PC-3 (cell line): ENCODE measurements at regions not wholly inside any gene's neighbourhood (a gene's known extent, or its start where the extent isn't known, plus 50 kb on each side); places are given as distances from the start of the nearest gene placed in this dataset.

Experiments used
- ATAC-seq: fragments of 200-7000 bp; cut with Tn5 transposase; 2 replicates; pipeline ENCODE4 v1.9.1; 2020; ENCODE audit warnings: mild to moderate bottlenecking, moderate library complexity
- BruUV-seq: library from RNA; stranded (reverse); fragments of 400-500 nt; replicated peaks from 2 replicates; lab custom pipeline; 2021; lab: Mats Ljungman, UMichigan
- CTCF ChIA-PET: fragments of 300-600 bp; sonication (Branson Sonifier 250); formaldehyde crosslinking; loops from one replicate; lab custom pipeline; 2022; ENCODE audit warnings: antibody characterized with exemption; lab: Charles Lee
- POLR2A ChIA-PET: fragments of 300-600 bp; sonication (Branson Sonifier 250); formaldehyde crosslinking; loops from one replicate; lab custom pipeline; 2022; ENCODE audit warnings: antibody characterized with exemption; ENCODE audit not compliant: unreplicated experiment; lab: Charles Lee
- DNase-seq: peaks from one replicate; pipeline ENCODE4 v3.0.0-alpha.2; 2015
- H2AFZ ChIP-seq: fragments of 300-600 bp; sonication (generic); 2 replicates; pipeline ENCODE4 v1.6.0; 2016; ENCODE audit warnings: antibody characterized with exemption, low read length
- H3F3A ChIP-seq: fragments of 300-600 bp; sonication (generic); one replicate; pipeline ENCODE4 v1.6.0; 2017; ENCODE audit warnings: antibody characterized with exemption, low read length, control low read depth, mild to moderate bottlenecking; ENCODE audit not compliant: unreplicated experiment
- H3K27ac ChIP-seq: fragments of 300-600 bp; sonication (generic); 2 replicates; pipeline ENCODE4 v1.5.1; 2016; ENCODE audit warnings: mild to moderate bottlenecking, low read length
- H3K27me3 ChIP-seq: fragments of 300-600 bp; sonication (generic); 2 replicates; pipeline ENCODE4 v1.6.1; 2016; ENCODE audit warnings: low read length, mixed read lengths
- H3K36me3 ChIP-seq: fragments of 300-600 bp; sonication (generic); 2 replicates; pipeline ENCODE4 v1.6.1; 2016; ENCODE audit warnings: low read depth, mixed run types, low read length, mixed read lengths
- H3K4me1 ChIP-seq: fragments of 300-600 bp; sonication (generic); 2 replicates; pipeline ENCODE4 v1.5.1; 2016; ENCODE audit warnings: low read length; ENCODE audit not compliant: insufficient read depth
- H3K4me2 ChIP-seq: fragments of 300-600 bp; sonication (generic); 2 replicates; pipeline ENCODE4 v1.6.0; 2016; ENCODE audit warnings: low read length
- H3K4me3 ChIP-seq: fragments of 300-600 bp; sonication (generic); 2 replicates; pipeline ENCODE4 v1.5.1; 2016; ENCODE audit warnings: mild to moderate bottlenecking, low read length, mixed read lengths
- H3K79me2 ChIP-seq: fragments of 300-600 bp; sonication (generic); 2 replicates; pipeline ENCODE4 v1.6.1; 2017; ENCODE audit warnings: low read length, mixed read lengths
- H3K9ac ChIP-seq: fragments of 300-600 bp; sonication (generic); 2 replicates; pipeline ENCODE4 v1.6.0; 2016; ENCODE audit warnings: mild to moderate bottlenecking, low read length
- H3K9me2 ChIP-seq: fragments of 300-600 bp; sonication (generic); replicated peaks from 2 replicates; pipeline ENCODE4 v1.6.1; 2016; ENCODE audit warnings: mixed run types, low read length, mixed read lengths
- H3K9me3 ChIP-seq: fragments of 300-600 bp; sonication (generic); 2 replicates; pipeline ENCODE4 v1.6.1; 2016; ENCODE audit warnings: low read length, mixed read lengths
- H4K20me1 ChIP-seq: fragments of 300-600 bp; sonication (generic); 2 replicates; pipeline ENCODE4 v1.6.1; 2016; ENCODE audit warnings: low read length, mixed read lengths
- EZH2 ChIP-seq: fragments of 300-600 bp; sonication (generic); IDR thresholded peaks from one replicate; pipeline ENCODE4 v1.6.1; 2017; ENCODE audit warnings: antibody characterized with exemption, mild to moderate bottlenecking, low read length; ENCODE audit not compliant: unreplicated experiment
- EZH2phosphoT487 ChIP-seq: fragments of 300-600 bp; sonication (generic); IDR thresholded peaks from 2 replicates; pipeline ENCODE4 v1.6.1; 2018; ENCODE audit warnings: mild to moderate bottlenecking, antibody characterized with exemption, low read length, borderline replicate concordance
- intact Hi-C: fragments of 100-400 bp; cut with micrococcal nuclease; formaldehyde crosslinking; loops from 2 replicates; pipeline ENCODE4 v1.9.0; 2023
- TF ChIP-seq, protein P1 (sequence below): fragments of 300-600 bp; sonication (generic); conservative IDR thresholded peaks from 2 replicates; pipeline ENCODE4 v1.5.1; 2017; ENCODE audit warnings: antibody characterized with exemption, low read depth, mild to moderate bottlenecking, low read length

DNA sequence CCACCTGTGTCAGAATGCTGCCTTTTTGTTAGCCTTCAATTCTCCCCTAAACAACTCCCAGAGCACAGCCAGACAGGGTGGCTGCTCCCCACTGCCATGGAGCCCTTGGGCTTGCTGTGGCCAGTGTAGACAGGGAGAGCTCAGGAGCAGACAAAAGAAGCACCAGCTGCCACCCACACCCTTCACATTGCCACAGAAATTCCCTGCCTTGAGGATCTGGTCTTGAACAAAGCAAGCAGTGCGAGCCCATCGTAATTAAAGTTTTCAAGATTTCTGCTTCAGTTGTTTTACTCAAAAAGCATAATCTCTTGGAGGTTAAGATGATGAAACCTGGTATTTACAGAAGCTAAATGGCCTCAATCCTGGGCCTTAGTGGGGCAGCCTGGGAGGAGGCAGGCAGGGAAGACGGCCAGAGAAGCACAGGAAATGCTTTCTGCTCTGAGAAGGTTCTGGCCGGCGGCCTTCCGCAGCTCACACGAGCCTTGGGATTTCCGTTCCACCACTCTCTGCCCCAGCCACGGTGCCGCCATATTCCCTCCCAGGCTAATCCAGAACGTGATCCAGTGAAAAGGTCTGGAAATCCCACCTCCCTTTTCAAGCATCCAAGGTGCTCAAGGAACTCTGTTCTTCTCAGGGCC lies 535.2 kb downstream of the BCL11B start:
- Histone ChIP-seq H3K9me2 (no peaks in the 10 kb centered on the region), H3K79me2 (no peaks in the 10 kb centered on the region), H3K4me3 (no peak overlapping the region), H3K9ac (no peak overlapping the region), H3K36me3 (no peaks in the 10 kb centered on the region), H3F3A (no peaks in the 10 kb centered on the region), H3K27ac (no peak overlapping the region), H4K20me1 (no peaks in the 10 kb centered on the region), H3K27me3 (no peaks in the 10 kb centered on the region; the same call in 1 of the 2 replicates), H3K4me2 (no peak overlapping the region), H3K4me1 (no peaks in the 10 kb centered on the region), H3K9me3 (no peaks in the 10 kb centered on the region), H2AFZ (no peak overlapping the region)
- ChIA-PET CTCF (no interaction called here), POLR2A (no interaction called here)
- intact Hi-C loops, result no loop called here
- ATAC-seq (no peak), DNase-seq (no peak)
- TF ChIP-seq EZH2 (no peak), EZH2phosphoT487 (no peak)
- TF ChIP-seq, protein P1, sequence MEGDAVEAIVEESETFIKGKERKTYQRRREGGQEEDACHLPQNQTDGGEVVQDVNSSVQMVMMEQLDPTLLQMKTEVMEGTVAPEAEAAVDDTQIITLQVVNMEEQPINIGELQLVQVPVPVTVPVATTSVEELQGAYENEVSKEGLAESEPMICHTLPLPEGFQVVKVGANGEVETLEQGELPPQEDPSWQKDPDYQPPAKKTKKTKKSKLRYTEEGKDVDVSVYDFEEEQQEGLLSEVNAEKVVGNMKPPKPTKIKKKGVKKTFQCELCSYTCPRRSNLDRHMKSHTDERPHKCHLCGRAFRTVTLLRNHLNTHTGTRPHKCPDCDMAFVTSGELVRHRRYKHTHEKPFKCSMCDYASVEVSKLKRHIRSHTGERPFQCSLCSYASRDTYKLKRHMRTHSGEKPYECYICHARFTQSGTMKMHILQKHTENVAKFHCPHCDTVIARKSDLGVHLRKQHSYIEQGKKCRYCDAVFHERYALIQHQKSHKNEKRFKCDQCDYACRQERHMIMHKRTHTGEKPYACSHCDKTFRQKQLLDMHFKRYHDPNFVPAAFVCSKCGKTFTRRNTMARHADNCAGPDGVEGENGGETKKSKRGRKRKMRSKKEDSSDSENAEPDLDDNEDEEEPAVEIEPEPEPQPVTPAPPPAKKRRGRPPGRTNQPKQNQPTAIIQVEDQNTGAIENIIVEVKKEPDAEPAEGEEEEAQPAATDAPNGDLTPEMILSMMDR, result no peak
- BruUV-seq, result no TSS peak

DNA sequence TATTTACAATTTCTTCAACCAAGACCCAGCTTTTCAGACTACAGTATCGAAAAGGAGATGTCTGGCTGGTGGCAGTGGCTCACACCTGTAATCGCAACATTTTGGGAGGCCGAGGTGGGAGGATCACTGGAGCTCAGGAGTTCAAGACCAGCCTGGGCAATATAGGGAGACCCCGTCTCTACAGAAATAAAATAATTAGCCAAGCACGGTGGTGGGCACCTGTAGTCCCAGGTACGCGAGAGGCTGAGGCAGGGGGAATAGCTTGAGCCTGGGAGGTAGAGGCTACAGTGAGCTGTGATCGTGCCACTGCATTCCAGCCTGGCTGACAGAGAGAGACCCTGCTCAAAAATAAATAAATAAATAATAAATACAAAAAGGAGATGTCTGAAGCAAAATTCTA lies 530.5 kb downstream of the BCL11B start:
- intact Hi-C loops, result no loop called here
- Histone ChIP-seq H3K9me2 (no peaks in the 10 kb centered on the region), H4K20me1 (no peaks in the 10 kb centered on the region), H3K36me3 (no peaks in the 10 kb centered on the region), H3K9me3 (no peaks in the 10 kb centered on the region), H3K4me2 (no peak overlapping the region), H3F3A (no peaks in the 10 kb centered on the region), H3K27me3 (no peaks in the 10 kb centered on the region; the same call in 1 of the 2 replicates), H3K9ac (no peak overlapping the region), H3K79me2 (no peaks in the 10 kb centered on the region), H2AFZ (no peak overlapping the region), H3K4me1 (no peaks in the 10 kb centered on the region), H3K4me3 (no peak overlapping the region), H3K27ac (no peak overlapping the region)
- DNase-seq (no peak), ATAC-seq (no peak)
- POLR2A ChIA-PET, result no interaction called here
- TF ChIP-seq, protein P1, result no peak
- TF ChIP-seq EZH2phosphoT487 (no peak), EZH2 (no peak)
- BruUV-seq, result no TSS peak
- CTCF ChIA-PET, result no interaction called here

DNA sequence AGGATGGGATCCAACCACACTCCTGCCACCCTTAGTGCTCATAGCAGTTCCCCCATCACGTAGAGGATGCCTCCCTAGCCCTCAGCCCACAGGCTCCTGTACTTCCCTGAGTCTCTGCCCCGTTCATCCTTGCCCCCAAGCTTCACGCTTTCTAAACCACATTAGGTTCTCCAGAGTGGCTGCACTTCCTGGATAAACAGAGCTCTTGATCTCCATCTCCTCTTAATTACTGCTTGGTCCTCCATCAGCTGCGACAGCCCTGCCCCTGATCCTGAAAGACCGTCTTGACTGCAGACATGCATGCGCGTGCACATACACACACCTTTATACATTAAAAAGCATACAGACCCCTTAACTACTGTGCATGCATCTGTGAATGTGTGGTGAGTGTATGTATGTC lies 530.0 kb downstream of the BCL11B start:
- ATAC-seq (no peak), DNase-seq (no peak)
- H3K4me2 ChIP-seq, result no peak overlapping the region
- no peaks in the 10 kb centered on the region for H3F3A ChIP-seq
- H3K4me1 ChIP-seq, result no peaks in the 10 kb centered on the region
- no peaks in the 10 kb centered on the region for H3K9me3 ChIP-seq
- no peak for TF ChIP-seq EZH2phosphoT487
- no peak for TF ChIP-seq EZH2
- TF ChIP-seq, protein P1, result no peak
- no peak overlapping the region for H3K4me3 ChIP-seq
- intact Hi-C loops, result no loop called here
- H2AFZ ChIP-seq, result no peak overlapping the region
- no peak overlapping the region for H3K27ac ChIP-seq
- ChIA-PET CTCF (no interaction called here), POLR2A (no interaction called here)
- no peaks in the 10 kb centered on the region; the same call in 1 of the 2 replicates for H3K27me3 ChIP-seq
- no TSS peak for BruUV-seq
- no peaks in the 10 kb centered on the region for H3K79me2 ChIP-seq
- H3K36me3 ChIP-seq, result no peaks in the 10 kb centered on the region
- H3K9ac ChIP-seq, result no peak overlapping the region
- H4K20me1 ChIP-seq, result no peaks in the 10 kb centered on the region
- H3K9me2 ChIP-seq, result no peaks in the 10 kb centered on the region
